Activated CD4-positive, alpha-beta memory T cell treated with anti-CD3 and anti-CD28 coated beads, Interleukin-2, amount 10 ng/mL, durations not matched to agents 7 days and 5 days (primary cell): ENCODE measurements at regions not wholly inside any gene's neighbourhood (a gene's known extent, or its start where the extent isn't known, plus 50 kb on each side); places are given as distances from the start of the nearest gene placed in this dataset.

Experiments used
- CTCF ChIA-PET: fragments of 350-600 bp; sonication (Branson Sonifier 250); formaldehyde crosslinking; loops from one replicate; lab custom pipeline; 2021; ENCODE audit warnings: antibody characterized with exemption, inconsistent platforms; lab: Charles Lee
- POLR2A ChIA-PET: fragments of 350-600 bp; sonication (Branson Sonifier 250); formaldehyde crosslinking; loops from one replicate; lab custom pipeline; 2021; ENCODE audit warnings: antibody characterized with exemption; lab: Charles Lee
- DNase-seq: peaks from one replicate; pipeline ENCODE4 v3.0.0-alpha.2; 2020
- H3K27ac Mint-ChIP-seq: one replicate; pipeline ENCODE4 v1.8.0; 2021; ENCODE audit warnings: mild to moderate bottlenecking, mixed read lengths
- H3K27me3 Mint-ChIP-seq: one replicate; pipeline ENCODE4 v1.8.0; 2021; ENCODE audit warnings: mixed read lengths
- H3K36me3 Mint-ChIP-seq: one replicate; pipeline ENCODE4 v1.8.0; 2021; ENCODE audit warnings: low read depth, mixed read lengths
- H3K4me1 Mint-ChIP-seq: one replicate; pipeline ENCODE4 v1.8.0; 2021; ENCODE audit warnings: mixed read lengths
- H3K4me3 Mint-ChIP-seq: one replicate; pipeline ENCODE4 v1.8.0; 2021; ENCODE audit warnings: mild to moderate bottlenecking, mixed read lengths
- H3K9me3 Mint-ChIP-seq: one replicate; pipeline ENCODE4 v1.8.0; 2021; ENCODE audit warnings: mixed read lengths

DNA sequence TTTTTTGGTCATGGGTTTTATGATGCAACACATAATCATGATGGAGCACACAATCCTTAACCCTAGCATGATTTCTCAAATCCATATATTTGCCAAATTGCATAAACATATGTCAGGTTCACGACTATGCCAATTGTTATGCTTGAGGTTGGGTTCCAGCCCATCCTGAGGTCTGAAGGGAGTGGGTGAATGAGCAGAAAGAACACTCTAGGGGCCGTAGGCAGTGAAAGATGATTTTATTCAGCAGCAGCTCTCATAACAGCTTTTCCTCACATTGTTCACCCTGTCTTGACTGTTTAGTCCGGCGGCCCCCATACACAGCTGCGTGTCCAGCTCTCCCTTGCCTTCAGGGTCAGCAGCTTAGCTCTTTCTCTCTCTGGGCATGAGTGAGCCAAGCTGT is 627.7 kb downstream of the PLA2G4A start:
- no peak for DNase-seq
- POLR2A ChIA-PET = no interaction called here
- Mint-ChIP-seq H3K4me3 (no peak overlapping the region), H3K27ac (no peak overlapping the region), H3K36me3 (no peaks in the 10 kb centered on the region), H3K9me3 (peaks cover 3% of the 10 kb centered on the region), H3K27me3 (no peaks in the 10 kb centered on the region), H3K4me1 (no peaks in the 10 kb centered on the region)
- CTCF ChIA-PET = no interaction called here

DNA sequence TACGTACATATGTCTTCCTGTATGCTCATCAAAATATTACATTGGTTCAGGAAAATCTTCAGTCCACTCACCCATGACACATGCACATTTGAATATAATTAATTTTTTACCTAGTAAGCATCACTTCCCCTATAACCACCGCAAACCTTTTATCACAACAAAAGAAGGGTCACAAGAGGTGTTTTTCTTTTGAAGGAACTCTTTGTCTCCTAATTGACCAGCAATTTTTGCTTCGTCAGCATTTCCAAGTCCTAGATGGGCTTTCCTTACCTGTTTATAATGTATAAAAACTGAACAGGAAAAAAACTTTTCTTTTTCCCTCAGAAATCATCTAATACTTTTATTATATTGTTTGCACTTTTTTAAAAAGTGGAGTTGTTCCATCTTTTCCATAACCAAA is 631.3 kb downstream of the PLA2G4A start:
- no peaks in the 10 kb centered on the region for H3K36me3 Mint-ChIP-seq
- H3K9me3 Mint-ChIP-seq = peaks cover 12% of the 10 kb centered on the region
- CTCF ChIA-PET = no interaction called here
- H3K4me1 Mint-ChIP-seq = no peaks in the 10 kb centered on the region
- POLR2A ChIA-PET = no interaction called here
- H3K27me3 Mint-ChIP-seq = no peaks in the 10 kb centered on the region
- no peak overlapping the region for H3K4me3 Mint-ChIP-seq
- no peak for DNase-seq
- H3K27ac Mint-ChIP-seq = no peak overlapping the region

DNA sequence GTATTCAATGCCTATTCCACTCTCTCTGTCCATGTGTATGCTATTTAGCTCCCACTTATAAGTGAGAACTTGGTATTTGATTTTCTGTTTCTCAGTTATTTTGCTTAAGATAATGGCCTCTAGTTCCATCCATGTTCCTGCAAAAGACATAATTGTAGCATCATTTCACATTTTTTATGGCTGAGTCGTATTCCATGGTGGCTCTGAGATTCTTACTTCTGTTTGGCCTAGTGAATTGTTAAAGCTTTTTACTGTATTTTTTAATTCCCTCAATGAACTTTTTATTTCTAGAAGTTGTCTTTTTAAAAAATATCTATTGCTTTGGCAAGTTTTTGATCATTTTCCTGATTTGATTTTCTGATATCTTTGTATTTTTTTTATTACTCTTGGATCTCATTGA is 635.6 kb downstream of the PLA2G4A start:
- POLR2A ChIA-PET = no interaction called here
- no peak overlapping the region for H3K4me3 Mint-ChIP-seq
- H3K9me3 Mint-ChIP-seq = peaks cover 16% of the 10 kb centered on the region
- no peaks in the 10 kb centered on the region for H3K4me1 Mint-ChIP-seq
- no peak for DNase-seq
- H3K27me3 Mint-ChIP-seq = no peaks in the 10 kb centered on the region
- CTCF ChIA-PET = no interaction called here
- H3K36me3 Mint-ChIP-seq = no peaks in the 10 kb centered on the region
- no peak overlapping the region for H3K27ac Mint-ChIP-seq

DNA sequence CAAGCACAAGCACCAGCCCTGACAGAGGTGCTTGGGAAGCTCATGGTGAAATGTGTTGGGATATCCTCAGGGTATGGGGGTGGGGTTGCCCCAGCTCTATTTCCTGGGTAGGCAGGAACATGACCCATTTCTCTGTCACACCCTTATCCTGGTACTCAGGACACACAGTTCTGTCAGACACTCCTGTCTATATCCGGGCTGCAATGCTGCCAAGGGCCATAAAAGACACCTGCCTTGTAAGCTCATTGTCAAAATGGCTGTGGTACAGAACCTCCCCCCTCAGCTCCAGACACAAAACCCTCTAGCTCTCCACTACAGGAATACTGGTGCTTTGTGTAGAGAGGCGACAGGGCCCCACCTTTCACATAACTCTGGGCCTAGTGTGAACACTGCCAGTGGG is 636.7 kb downstream of the PLA2G4A start:
- ChIA-PET CTCF (no interaction called here), POLR2A (interaction anchor here (0.6 kb wide), 1 partner anchor 103 kb away, joined by 3 read pairs; no protein-coding TSS in a partner anchor)
- H3K9me3 Mint-ChIP-seq = peaks cover 16% of the 10 kb centered on the region
- H3K36me3 Mint-ChIP-seq = no peaks in the 10 kb centered on the region
- no peak overlapping the region for H3K27ac Mint-ChIP-seq
- DNase-seq = no peak
- H3K4me3 Mint-ChIP-seq = no peak overlapping the region
- H3K4me1 Mint-ChIP-seq = no peaks in the 10 kb centered on the region
- no peaks in the 10 kb centered on the region for H3K27me3 Mint-ChIP-seq

DNA sequence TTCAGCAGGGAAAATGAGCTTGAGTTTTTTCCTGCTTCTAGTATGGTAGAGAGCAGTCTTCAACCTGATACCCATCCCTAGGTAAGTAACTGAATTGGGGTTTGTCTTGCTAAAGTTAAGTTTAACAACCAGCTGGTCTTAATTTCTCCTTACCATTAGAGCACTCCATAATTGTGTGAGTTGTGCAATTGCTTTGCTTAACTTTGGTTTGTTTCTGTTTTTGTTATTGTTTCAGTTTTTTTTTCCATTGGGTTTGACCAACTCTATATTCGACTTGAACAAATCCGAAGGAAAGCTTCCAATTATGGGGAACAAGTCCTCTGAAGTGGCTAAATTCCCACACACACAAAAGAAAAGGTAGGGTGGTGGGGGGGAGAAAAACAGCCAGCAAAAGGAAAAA is 641.1 kb downstream of the PLA2G4A start:
- DNase-seq = no peak
- Mint-ChIP-seq H3K4me3 (no peak overlapping the region), H3K36me3 (no peaks in the 10 kb centered on the region), H3K27ac (no peak overlapping the region), H3K9me3 (peaks cover 7% of the 10 kb centered on the region), H3K4me1 (no peaks in the 10 kb centered on the region), H3K27me3 (no peaks in the 10 kb centered on the region)
- POLR2A ChIA-PET = no interaction called here
- CTCF ChIA-PET = no interaction called here

DNA sequence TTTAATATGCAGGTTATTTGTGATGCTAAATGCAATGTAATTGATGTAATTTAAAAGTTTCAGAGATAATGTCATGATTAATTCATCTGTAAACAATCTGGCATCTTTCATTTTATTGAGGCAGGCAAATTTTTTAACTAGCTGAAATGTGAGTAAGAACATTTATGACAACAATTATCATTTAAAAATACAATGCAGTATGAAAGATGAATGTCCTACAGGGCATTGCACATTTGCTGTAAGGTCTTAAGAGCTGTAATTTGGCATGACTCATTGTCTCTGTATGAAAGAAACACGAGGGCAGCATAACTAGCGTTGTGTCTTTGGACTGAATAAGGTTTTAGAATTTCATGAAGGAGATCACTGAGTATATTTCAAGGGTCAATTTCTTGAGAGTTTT is 642.8 kb downstream of the PLA2G4A start:
- Mint-ChIP-seq H3K36me3 (no peaks in the 10 kb centered on the region), H3K27me3 (no peaks in the 10 kb centered on the region), H3K27ac (no peak overlapping the region), H3K4me3 (no peak overlapping the region), H3K4me1 (no peaks in the 10 kb centered on the region), H3K9me3 (peaks cover 3% of the 10 kb centered on the region)
- ChIA-PET POLR2A (no interaction called here), CTCF (no interaction called here)
- no peak for DNase-seq

DNA sequence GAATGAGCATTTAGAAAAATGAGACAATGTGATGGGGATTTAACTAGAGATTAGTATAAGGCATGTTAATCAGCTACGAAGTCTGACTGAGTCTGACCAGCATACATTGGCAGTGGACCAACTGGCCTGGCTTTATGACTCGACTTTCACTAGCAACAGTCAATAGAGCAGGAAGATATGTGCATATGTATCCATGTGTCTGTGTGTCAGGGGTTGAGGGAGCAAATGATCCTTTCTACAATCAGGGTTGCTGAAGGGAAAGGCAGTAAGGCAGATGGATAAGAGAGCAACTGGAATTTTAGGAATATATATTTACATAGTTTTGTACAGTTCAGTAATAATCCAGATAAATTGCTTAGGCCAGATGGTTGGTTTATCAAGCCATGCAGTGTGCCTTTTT is 645.6 kb downstream of the PLA2G4A start:
- Mint-ChIP-seq H3K4me3 (no peak overlapping the region), H3K27ac (no peak overlapping the region), H3K36me3 (no peaks in the 10 kb centered on the region), H3K4me1 (no peaks in the 10 kb centered on the region), H3K27me3 (no peaks in the 10 kb centered on the region), H3K9me3 (peaks cover 8% of the 10 kb centered on the region)
- CTCF ChIA-PET = no interaction called here
- POLR2A ChIA-PET = no interaction called here
- no peak for DNase-seq

DNA sequence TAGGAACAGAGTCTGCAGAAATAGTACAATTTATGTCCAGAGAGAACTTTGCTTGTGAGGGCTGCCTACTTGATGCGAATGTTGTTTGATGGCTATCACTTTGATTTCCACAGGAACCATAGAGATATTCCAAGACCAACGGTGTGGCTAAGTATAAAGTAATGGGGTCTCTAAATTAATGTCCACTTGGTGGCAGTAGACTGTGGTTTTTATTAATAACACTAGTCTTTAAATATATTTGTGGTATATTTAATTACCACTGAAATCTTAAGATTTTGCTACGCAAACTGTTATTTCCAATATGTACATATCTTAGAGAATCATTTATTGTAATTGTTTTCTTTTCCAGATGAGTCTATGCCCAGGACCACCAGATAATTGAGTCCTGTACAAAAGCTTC is 647.9 kb downstream of the PLA2G4A start:
- Mint-ChIP-seq H3K9me3 (peaks cover 12% of the 10 kb centered on the region), H3K36me3 (no peaks in the 10 kb centered on the region), H3K27ac (no peak overlapping the region), H3K4me3 (no peak overlapping the region), H3K4me1 (no peaks in the 10 kb centered on the region), H3K27me3 (no peaks in the 10 kb centered on the region)
- ChIA-PET CTCF (interaction anchor here (1.2 kb wide), 1 partner anchor 14 kb away, joined by 3 read pairs; no protein-coding TSS in a partner anchor), POLR2A (no interaction called here)
- no peak for DNase-seq

DNA sequence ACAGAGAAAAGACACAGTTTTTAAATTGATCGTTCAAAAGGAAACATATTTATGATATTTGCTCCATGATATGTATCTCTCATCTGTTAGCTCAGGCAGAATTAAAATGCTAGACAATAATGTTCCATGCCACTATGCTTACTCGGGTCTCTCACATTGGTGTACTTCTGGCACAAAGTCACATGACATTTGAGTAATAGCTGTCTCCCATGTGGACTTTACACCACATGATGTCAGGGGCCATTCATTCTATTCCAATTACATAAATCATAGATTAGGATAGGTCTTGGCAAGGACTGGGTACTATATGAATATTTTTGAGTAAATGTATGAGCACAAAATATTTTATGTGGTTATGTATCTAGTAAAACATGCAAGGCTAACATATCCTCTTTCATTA is 648.4 kb downstream of the PLA2G4A start:
- peaks cover 12% of the 10 kb centered on the region for H3K9me3 Mint-ChIP-seq
- H3K27me3 Mint-ChIP-seq = no peaks in the 10 kb centered on the region

DNA sequence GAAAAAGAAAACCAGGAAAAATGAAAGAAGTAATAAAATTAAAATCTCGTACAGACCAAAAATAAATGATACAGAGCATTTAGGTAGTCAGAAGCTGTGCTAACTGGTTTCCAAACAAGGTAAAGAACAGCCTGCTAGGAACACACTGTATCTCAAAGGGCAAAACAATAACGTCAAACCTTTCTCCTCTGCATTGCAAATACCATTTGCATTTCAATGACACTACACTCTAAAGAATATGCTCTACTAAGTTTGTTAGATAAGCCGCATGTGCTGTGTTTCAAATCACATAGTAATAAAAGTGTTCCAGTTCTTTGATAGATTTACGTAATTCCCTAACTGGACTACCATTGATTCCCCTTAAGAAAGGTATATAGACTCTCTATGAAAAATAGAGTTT is 648.8 kb downstream of the PLA2G4A start:
- no peaks in the 10 kb centered on the region for H3K27me3 Mint-ChIP-seq
- CTCF ChIA-PET = no interaction called here
- no peak overlapping the region for H3K27ac Mint-ChIP-seq
- H3K9me3 Mint-ChIP-seq = peaks cover 12% of the 10 kb centered on the region
- DNase-seq = no peak
- POLR2A ChIA-PET = no interaction called here
- H3K4me3 Mint-ChIP-seq = no peak overlapping the region
- no peaks in the 10 kb centered on the region for H3K4me1 Mint-ChIP-seq
- no peaks in the 10 kb centered on the region for H3K36me3 Mint-ChIP-seq

More for the DNA sequence above, 648.4 kb downstream of the PLA2G4A start:
- H3K27ac Mint-ChIP-seq = no peak overlapping the region
- H3K36me3 Mint-ChIP-seq = no peaks in the 10 kb centered on the region
- POLR2A ChIA-PET = no interaction called here
- H3K4me1 Mint-ChIP-seq = no peaks in the 10 kb centered on the region
- DNase-seq = no peak
- CTCF ChIA-PET = no interaction called here
- no peak overlapping the region for H3K4me3 Mint-ChIP-seq

DNA sequence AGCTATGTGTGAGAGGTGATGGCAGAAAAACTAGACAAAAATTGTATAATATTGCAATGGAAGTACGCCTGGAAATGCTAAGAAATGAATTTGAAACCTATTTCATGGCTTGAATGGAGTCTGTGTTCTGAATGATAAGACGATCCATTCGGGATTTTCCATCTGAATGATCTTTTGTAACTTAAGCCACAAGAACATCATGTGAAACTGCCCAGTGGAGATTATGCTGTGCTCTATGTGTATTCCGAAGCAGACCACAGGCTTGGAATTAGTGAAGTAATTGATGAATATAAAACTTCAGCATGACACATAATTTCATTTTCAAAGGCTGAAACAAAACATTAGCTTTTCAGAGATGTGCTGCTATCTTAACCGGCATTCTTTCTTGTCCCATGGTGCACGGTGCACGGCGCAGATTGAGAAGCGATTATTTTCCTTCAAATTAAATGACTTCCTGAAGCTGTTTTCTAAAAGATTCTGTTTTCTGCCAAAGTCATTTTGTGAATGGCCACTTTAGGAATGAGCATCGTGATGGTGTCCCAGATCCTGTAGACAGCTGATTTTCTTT is 652.9 kb downstream of the PLA2G4A start:
- CTCF ChIA-PET = interaction anchor here (0.6 kb wide), 1 partner anchor 150 kb away, joined by 5 read pairs; no protein-coding TSS in a partner anchor
- H3K36me3 Mint-ChIP-seq = no peaks in the 10 kb centered on the region
- H3K9me3 Mint-ChIP-seq = peaks cover 9% of the 10 kb centered on the region
- no peaks in the 10 kb centered on the region for H3K4me1 Mint-ChIP-seq
- no peak for DNase-seq
- H3K4me3 Mint-ChIP-seq = no peak overlapping the region
- no peak overlapping the region for H3K27ac Mint-ChIP-seq
- H3K27me3 Mint-ChIP-seq = no peaks in the 10 kb centered on the region
- POLR2A ChIA-PET = no interaction called here

DNA sequence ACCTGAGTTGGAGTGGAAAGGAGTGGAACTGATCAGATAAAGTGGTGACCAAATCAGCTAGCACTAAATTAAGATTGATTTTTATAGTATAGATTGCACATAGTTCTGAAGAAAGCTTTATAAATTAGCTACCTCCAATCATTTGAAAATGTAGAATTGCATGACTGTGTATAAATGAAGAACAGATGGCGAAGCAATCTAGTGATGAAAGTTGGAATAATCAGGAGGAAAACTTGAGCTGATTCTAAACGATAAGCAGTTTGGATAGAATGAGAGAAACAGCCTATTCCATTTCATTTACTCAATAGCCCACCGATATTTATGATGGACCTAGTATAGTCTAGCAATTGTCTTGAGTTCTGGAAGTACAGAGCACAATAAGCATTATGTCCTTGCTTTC is 661.5 kb downstream of the PLA2G4A start:
- ChIA-PET CTCF (interaction anchor here (1.2 kb wide), 1 partner anchor 14 kb away, joined by 3 read pairs; no protein-coding TSS in a partner anchor), POLR2A (no interaction called here)
- no peak overlapping the region for H3K27ac Mint-ChIP-seq
- H3K27me3 Mint-ChIP-seq = no peaks in the 10 kb centered on the region
- no peaks in the 10 kb centered on the region for H3K9me3 Mint-ChIP-seq
- no peak for DNase-seq
- H3K4me1 Mint-ChIP-seq = no peaks in the 10 kb centered on the region
- no peaks in the 10 kb centered on the region for H3K36me3 Mint-ChIP-seq
- no peak overlapping the region for H3K4me3 Mint-ChIP-seq

DNA sequence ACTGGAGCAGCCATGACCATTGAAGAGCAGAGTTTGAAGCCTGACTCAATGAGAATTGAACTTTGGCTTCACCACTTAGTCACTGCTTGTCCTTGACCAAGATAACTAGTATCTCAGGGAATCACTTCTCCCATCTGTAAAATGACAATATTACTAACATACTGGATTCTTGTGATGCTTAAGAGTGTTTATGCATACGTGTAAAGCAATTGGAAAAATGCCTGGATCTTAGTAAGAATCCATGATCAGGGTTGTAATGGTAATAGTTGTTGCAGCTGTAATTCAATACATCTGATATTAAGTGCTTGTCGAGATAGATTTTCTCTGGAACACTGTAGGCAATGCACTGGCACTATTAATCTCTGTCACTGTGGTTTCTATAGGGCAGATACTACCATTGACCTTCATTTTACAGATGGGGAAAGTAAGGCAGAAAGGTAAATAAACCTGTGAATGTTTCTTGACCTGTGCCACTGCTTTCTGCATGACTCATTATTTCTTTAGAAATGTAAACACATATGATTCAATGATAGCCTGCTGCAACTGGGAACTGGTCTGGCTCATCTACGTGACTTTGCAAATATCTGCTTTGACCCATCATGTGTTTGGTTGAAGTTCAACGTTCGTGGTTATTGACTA is 662.5 kb downstream of the PLA2G4A start:
- Mint-ChIP-seq H3K4me1 (no peaks in the 10 kb centered on the region), H3K36me3 (no peaks in the 10 kb centered on the region), H3K4me3 (no peak overlapping the region), H3K27me3 (no peaks in the 10 kb centered on the region), H3K9me3 (no peaks in the 10 kb centered on the region), H3K27ac (no peak overlapping the region)
- ChIA-PET CTCF (interaction anchor here (1.2 kb wide), 1 partner anchor 15 kb away, joined by 3 read pairs; no protein-coding TSS in a partner anchor), POLR2A (no interaction called here)
- no peak for DNase-seq

DNA sequence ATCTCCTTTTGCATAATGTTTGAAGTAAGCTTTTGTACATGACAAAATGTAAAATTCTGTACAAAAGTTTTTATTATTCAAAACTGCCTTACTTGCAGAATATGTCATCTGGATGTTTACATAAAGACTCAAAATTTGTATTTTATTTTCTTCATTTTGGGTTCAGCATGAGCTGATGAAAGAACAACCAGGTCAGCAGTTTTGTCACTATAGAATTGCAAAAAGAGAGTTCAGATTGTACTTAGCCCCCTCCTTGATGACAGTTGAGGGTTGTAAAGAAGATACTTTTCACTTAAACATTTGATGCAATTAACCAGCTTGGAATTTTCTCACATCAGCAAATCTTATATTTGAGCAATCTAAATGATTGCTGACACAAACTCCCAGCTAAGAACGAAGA is 669.3 kb downstream of the PLA2G4A start:
- Mint-ChIP-seq H3K4me3 (no peak overlapping the region), H3K4me1 (no peaks in the 10 kb centered on the region), H3K36me3 (no peaks in the 10 kb centered on the region), H3K27me3 (no peaks in the 10 kb centered on the region), H3K27ac (no peak overlapping the region), H3K9me3 (no peaks in the 10 kb centered on the region)
- CTCF ChIA-PET = no interaction called here
- no peak for DNase-seq
- POLR2A ChIA-PET = no interaction called here
